Common myeloid progenitor, CD34-positive (primary cell): ENCODE measurements at regions not wholly inside any gene's neighbourhood (a gene's known extent, or its start where the extent isn't known, plus 50 kb on each side); places are given as distances from the start of the nearest gene placed in this dataset.
A peak's percentile ranks its signal among the peaks of the same experiment; 100 is the strongest.

Experiments
- CTCF ChIA-PET: fragments of 350-600 bp; sonication (Branson Sonifier 250); formaldehyde crosslinking; loops from one replicate; lab custom pipeline; 2021; ENCODE audit warnings: antibody characterized with exemption; lab: Charles Lee
- POLR2A ChIA-PET: fragments of 350-600 bp; sonication (Branson Sonifier 250); formaldehyde crosslinking; loops from one replicate; lab custom pipeline; 2021; ENCODE audit warnings: antibody characterized with exemption; lab: Charles Lee
- DNase-seq, 3 donors: peaks; one replicate each; pipeline versions ENCODE4 v3.0.0 to v3.0.0-alpha.2; 2013
- H3K27ac ChIP-seq, 2 experiments: 1 replicate in 1 of 2; 2 replicates in 1 of 2; pipeline ENCODE4 v1.7.0; 2013; ENCODE audit warnings: inconsistent platforms in 2 of 2, low read length in 2 of 2, mild to moderate bottlenecking in 2 of 2, low read depth in 1 of 2, moderate library complexity in 1 of 2; ENCODE audit not compliant: severe bottlenecking in 2 of 2, insufficient read depth in 1 of 2, poor library complexity in 1 of 2
- H3K27me3 ChIP-seq, 5 experiments: replicated peaks in 2 of 5; 1 replicate in 3 of 5; 2 replicates in 2 of 5; pipeline versions ENCODE4 v1.6.1 to v1.7.0; 2013; ENCODE audit warnings: low read length in 4 of 5, mild to moderate bottlenecking in 2 of 5, moderate library complexity in 2 of 5, inconsistent platforms in 1 of 5; ENCODE audit not compliant: insufficient read depth in 5 of 5, control insufficient read depth in 4 of 5
- H3K36me3 ChIP-seq, 4 experiments: 1 replicate in 2 of 4; 2 replicates in 2 of 4; pipeline versions ENCODE4 v1.6.1 to v1.7.0; 2013; ENCODE audit warnings: low read length in 3 of 4, control low read depth in 1 of 4, mild to moderate bottlenecking in 1 of 4; ENCODE audit not compliant: control insufficient read depth in 4 of 4, insufficient read depth in 4 of 4
- H3K4me1 ChIP-seq, 4 experiments: 1 replicate in 3 of 4; 2 replicates in 1 of 4; pipeline versions ENCODE4 v1.6.1 to v1.7.1; 2013; ENCODE audit warnings: low read length in 3 of 4, mild to moderate bottlenecking in 3 of 4, control low read depth in 1 of 4, inconsistent platforms in 1 of 4, moderate library complexity in 1 of 4; ENCODE audit not compliant: control insufficient read depth in 4 of 4, insufficient read depth in 4 of 4; ENCODE audit errors: control extremely low read depth in 1 of 4
- H3K4me3 ChIP-seq, 7 experiments: 1 replicate in 4 of 7; 2 replicates in 3 of 7; pipeline versions ENCODE4 v1.5.1 to v1.7.0; 2013; ENCODE audit warnings: mild to moderate bottlenecking in 7 of 7, low read length in 6 of 7, moderate library complexity in 6 of 7, inconsistent platforms in 2 of 7, low read depth in 2 of 7, control low read depth in 1 of 7; ENCODE audit not compliant: insufficient read depth in 4 of 7, control insufficient read depth in 1 of 7; ENCODE audit errors: extremely low read depth in 1 of 7
- H3K9me3 ChIP-seq, 5 experiments: 1 replicate in 4 of 5; 2 replicates in 1 of 5; pipeline versions ENCODE4 v1.6.1 to v1.7.1; 2013; ENCODE audit warnings: low read length in 4 of 5, mild to moderate bottlenecking in 2 of 5, inconsistent platforms in 1 of 5, low read depth in 1 of 5, moderate library complexity in 1 of 5; ENCODE audit not compliant: control insufficient read depth in 4 of 5, insufficient read depth in 2 of 5; ENCODE audit errors: control extremely low read depth in 1 of 5
- WGBS: methylation state at CpG from one replicate; pipeline ENCODE4 v1.1.5; 2013; ENCODE audit not compliant: insufficient coverage; 5-methylcytosine and 5-hydroxymethylcytosine counted together

DNA sequence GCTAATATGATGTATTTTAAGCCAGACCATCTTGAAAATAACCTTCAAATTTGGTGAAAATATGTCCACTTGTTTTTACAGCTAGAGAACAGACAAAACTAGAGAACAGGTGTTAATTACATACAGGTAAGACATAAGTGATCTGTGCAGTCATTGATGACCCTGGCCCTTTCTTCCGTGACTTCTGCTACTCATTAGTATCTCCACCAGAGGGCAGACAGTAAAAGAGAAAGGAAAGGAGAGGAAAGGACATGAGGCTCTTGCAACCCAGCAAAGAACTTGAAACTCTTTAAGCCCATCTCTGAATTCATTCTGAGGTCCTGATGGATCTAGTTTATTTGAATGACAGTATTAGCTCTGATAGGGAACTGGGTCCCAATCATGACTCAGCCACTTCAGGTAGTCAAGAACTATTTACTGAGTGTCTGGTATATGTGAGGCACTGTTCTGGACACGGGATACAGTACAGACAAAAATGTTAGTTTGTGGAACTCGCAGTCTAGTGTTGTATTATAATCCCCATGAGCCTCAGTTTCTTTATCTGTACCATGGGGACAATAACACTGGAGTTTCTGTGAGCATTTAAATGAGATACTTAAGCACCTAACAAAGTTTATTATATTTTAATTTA is 121.0 kb upstream of the TEX13D start:
- POLR2A ChIA-PET: no interaction called here
- 8% methylated on average over 1 of the region's 3 CpGs for WGBS

DNA sequence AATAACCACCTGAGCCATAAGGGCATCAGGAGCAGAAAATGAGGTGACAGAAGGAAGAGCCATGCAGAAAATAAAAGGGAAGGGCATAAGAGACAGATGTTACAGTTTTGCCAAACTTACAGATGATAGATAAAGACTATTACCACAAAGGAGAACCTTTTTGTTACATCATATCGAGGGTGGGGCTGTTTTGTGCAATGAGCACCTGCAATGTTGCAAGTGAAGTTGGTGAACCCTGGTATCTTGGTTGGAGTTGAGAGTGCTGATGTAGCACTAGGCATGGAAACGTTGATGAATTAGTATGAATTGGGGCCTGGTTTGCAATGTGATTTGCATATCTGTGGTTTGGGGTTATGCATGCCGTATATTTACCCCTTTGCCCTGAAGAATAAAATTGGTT is 119.8 kb upstream of the TEX13D start:
- 39% methylated on average over 2 of the region's 3 CpGs for WGBS
- H3K9me3 ChIP-seq: no peaks in the 10 kb centered on the region
- CTCF ChIA-PET: interaction anchor here (1.6 kb wide), 2 partner anchors 19 to 127 kb away, joined by 4 read pairs; no protein-coding TSS in a partner anchor
- H3K36me3 ChIP-seq: no peaks in the 10 kb centered on the region
- H3K27me3 ChIP-seq: no peaks in the 10 kb centered on the region
- no peak overlapping the region for H3K27ac ChIP-seq
- DNase-seq: peak in 2 of 3 donors; percentile 54 to 71
- no peak overlapping the region for H3K4me3 ChIP-seq
- H3K4me1 ChIP-seq: peaks cover 20 to 48% (median 27%) of the 10 kb centered on the region in 4 experiments
- POLR2A ChIA-PET: no interaction called here

More for the DNA sequence above, 121.0 kb upstream of the TEX13D start:
- Histone ChIP-seq H3K9me3 (no peaks in the 10 kb centered on the region), H3K4me1 (peaks cover 13 to 37% (median 18%) of the 10 kb centered on the region in 4 experiments), H3K27ac (no peak overlapping the region), H3K4me3 (no peak overlapping the region), H3K36me3 (no peaks in the 10 kb centered on the region), H3K27me3 (no peaks in the 10 kb centered on the region)
- DNase-seq: peak; percentile 21 to 48 (median 44)
- CTCF ChIA-PET: interaction anchor here (0.6 to 1.6 kb wide), 2 partner anchors 12 to 128 kb away, joined by 4 read pairs; no protein-coding TSS in a partner anchor

GRCh38 chrX:124215786-124216185 is 116.7 kb upstream of the TEX13D start:
- Histone ChIP-seq H3K4me3 (no peak overlapping the region), H3K36me3 (no peaks in the 10 kb centered on the region), H3K9me3 (no peaks in the 10 kb centered on the region), H3K27me3 (no peaks in the 10 kb centered on the region), H3K4me1 (peaks cover 21 to 59% (median 36%) of the 10 kb centered on the region in 4 experiments), H3K27ac (no peak overlapping the region)
- no peak for DNase-seq
- 67% methylated on average over 4 of the region's 4 CpGs for WGBS
- ChIA-PET POLR2A (no interaction called here), CTCF (no interaction called here)

DNA sequence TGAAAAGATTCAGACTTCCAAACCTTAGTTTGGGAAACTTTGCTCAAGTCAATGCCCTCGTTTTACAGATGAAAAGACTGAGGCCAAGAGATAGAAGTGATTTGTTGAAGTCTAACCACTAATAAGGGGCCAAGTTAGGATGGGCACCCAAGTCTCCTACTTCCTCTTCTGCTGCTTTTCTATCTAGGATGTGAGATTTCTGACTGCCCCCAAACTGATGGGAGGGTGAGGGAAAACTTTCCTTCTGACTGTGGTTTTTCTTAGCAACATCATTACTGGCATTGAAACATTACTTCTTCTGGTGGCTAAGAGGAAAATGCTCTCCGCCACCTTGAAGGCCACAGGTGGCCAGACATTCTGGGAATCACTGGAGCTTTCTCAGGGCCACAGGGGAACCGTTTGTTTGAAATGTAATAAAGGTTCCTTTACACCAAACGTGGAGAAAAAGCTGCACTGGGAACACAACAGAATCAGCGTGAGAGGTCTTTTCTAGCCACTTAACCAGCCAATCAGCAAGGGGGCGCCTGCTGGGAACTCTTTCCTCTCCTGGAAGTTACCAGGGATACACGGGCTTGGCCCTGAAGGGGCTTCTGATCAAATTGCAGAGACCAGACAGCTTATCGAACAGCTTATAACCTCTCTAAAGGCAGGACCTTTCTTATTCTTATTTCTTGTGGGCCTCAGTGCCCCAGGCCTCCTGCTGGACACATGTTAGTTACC is 115.9 kb upstream of the TEX13D start:
- H3K27ac ChIP-seq: peak overlapping the region in 1 of 2 experiments; percentile 71
- H3K4me1 ChIP-seq: peaks cover 21 to 57% (median 36%) of the 10 kb centered on the region in 4 experiments
- H3K36me3 ChIP-seq: no peaks in the 10 kb centered on the region
- H3K9me3 ChIP-seq: no peaks in the 10 kb centered on the region
- ChIA-PET POLR2A (no interaction called here), CTCF (no interaction called here)
- peak in 1 of 3 donors; percentile 29 for DNase-seq
- WGBS: 48% methylated on average over 5 of the region's 8 CpGs
- H3K27me3 ChIP-seq: no peaks in the 10 kb centered on the region
- H3K4me3 ChIP-seq: no peak overlapping the region

- peak overlapping the region in 2 of 7 experiments; percentile 16 to 42 for H3K4me3 ChIP-seq
- no peaks in the 10 kb centered on the region for H3K27me3 ChIP-seq
- no peaks in the 10 kb centered on the region for H3K9me3 ChIP-seq
- peak; percentile 59 to 91 (median 81) for DNase-seq
- H3K27ac ChIP-seq: peak overlapping the region in 1 of 2 experiments; percentile 71
- peaks cover 19 to 53% (median 34%) of the 10 kb centered on the region in 4 experiments for H3K4me1 ChIP-seq
- 34% methylated on average over 6 of the region's 10 CpGs for WGBS
- H3K36me3 ChIP-seq: no peaks in the 10 kb centered on the region
- ChIA-PET POLR2A (interaction anchor here (0.6 to 1.1 kb wide), 3 partner anchors 164 to 241 kb away, joined by 3 to 4 read pairs (median 3); no protein-coding TSS in a partner anchor), CTCF (no interaction called here)
These were observed 114.9 kb upstream of the TEX13D start for GRCh38 chrX:124217304-124218251.

- no peak overlapping the region for H3K4me3 ChIP-seq
- CTCF ChIA-PET: interaction anchor here (1.1 kb wide), 1 partner anchor 12 kb away, joined by 4 read pairs; no protein-coding TSS in a partner anchor
- H3K36me3 ChIP-seq: no peaks in the 10 kb centered on the region
- H3K27ac ChIP-seq: no peak overlapping the region
- 79% methylated on average over 5 of the region's 7 CpGs for WGBS
- POLR2A ChIA-PET: no interaction called here
- peaks cover 5 to 19% (median 13%) of the 10 kb centered on the region in 4 experiments for H3K4me1 ChIP-seq
- H3K27me3 ChIP-seq: no peaks in the 10 kb centered on the region
- H3K9me3 ChIP-seq: no peaks in the 10 kb centered on the region
- DNase-seq: no peak
These were observed 108.9 kb upstream of the TEX13D start for GRCh38 chrX:124223524-124223923.
